ENCODE measurements at regions not wholly inside any gene's neighbourhood (a gene's known extent, or its start where the extent isn't known, plus 50 kb on each side); places are given as distances from the start of the nearest gene placed in this dataset.
A peak's percentile ranks its signal among the peaks of the same experiment; 100 is the strongest.

DNA sequence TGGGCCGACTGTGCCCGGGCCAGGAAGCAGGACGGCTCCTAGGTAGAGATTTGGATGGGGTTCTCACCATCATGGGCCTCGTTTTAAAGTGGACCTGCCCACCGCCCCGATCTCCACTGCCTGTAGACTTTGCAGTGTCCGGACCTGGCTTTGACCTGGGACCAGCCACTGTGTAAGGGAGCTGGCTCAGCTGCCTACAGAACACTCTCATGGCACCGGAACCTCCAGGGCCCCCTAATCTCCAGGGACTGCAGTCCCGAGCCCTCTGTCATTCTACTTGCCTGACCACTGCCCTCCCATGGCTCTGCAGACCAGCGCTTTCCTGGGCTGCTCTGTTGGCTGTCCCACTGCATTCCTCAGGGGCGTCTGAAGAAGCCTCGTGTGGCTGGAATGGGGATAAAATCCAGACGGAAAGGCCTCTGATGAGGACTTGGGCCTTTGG, 120.8 kb downstream of the GLI2 start:
- POLR2A ChIA-PET = no interaction called here
- H3K27ac ChIP-seq (ENCODE audit: low read depth, low read length) = no peak overlapping the region
- no peaks in the 10 kb centered on the region for H3K9me3 ChIP-seq (ENCODE audit: control insufficient read depth, insufficient read depth, low read length)
- CTCF ChIA-PET = interaction anchor here (0.6 to 2.0 kb wide), 5 partner anchors 11 to 221 kb away, joined by 3 to 10 read pairs (median 4); no protein-coding TSS in a partner anchor
- H3K27me3 ChIP-seq (ENCODE audit: control insufficient read depth, insufficient read depth, low read length) = no peaks in the 10 kb centered on the region
- no peak overlapping the region for H3K4me3 ChIP-seq (ENCODE audit: low read depth, low read length)
- no peak for DNase-seq (ENCODE audit: low read depth, low spot score)
- TF ChIP-seq, protein P1, sequence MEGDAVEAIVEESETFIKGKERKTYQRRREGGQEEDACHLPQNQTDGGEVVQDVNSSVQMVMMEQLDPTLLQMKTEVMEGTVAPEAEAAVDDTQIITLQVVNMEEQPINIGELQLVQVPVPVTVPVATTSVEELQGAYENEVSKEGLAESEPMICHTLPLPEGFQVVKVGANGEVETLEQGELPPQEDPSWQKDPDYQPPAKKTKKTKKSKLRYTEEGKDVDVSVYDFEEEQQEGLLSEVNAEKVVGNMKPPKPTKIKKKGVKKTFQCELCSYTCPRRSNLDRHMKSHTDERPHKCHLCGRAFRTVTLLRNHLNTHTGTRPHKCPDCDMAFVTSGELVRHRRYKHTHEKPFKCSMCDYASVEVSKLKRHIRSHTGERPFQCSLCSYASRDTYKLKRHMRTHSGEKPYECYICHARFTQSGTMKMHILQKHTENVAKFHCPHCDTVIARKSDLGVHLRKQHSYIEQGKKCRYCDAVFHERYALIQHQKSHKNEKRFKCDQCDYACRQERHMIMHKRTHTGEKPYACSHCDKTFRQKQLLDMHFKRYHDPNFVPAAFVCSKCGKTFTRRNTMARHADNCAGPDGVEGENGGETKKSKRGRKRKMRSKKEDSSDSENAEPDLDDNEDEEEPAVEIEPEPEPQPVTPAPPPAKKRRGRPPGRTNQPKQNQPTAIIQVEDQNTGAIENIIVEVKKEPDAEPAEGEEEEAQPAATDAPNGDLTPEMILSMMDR (IDR thresholded peaks at IDR 0.05; ENCODE audit: low read depth, low read length) = peak; percentile 57

DNA sequence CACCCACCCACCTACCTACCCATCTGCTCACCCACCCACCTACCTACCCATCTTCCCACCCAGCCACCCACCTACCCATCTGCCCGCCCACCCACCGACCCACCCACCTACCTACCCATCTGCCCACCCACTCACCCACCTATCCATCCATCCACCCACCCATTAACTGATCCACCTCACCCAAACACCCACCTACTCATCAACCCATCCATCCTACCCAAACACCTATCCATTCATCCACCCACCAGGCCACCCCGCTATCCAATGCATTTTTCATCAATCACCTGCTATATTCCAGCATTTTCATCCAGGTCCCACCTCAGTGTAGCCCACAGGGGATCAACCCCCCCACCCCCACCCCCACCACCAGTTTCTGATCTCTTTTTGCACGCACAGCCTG, 121.8 kb downstream of the GLI2 start:
- no peak for DNase-seq (ENCODE audit: low read depth, low spot score)
- no peak overlapping the region for H3K4me3 ChIP-seq (ENCODE audit: low read depth, low read length)
- ChIA-PET POLR2A (interaction anchor here (1.1 kb wide), 1 partner anchor 92 kb away, joined by 3 read pairs; no protein-coding TSS in a partner anchor), CTCF (interaction anchor here (0.5 to 2.0 kb wide), 6 partner anchors 10 to 214 kb away, joined by 3 to 10 read pairs (median 4); no protein-coding TSS in a partner anchor)
- H3K9me3 ChIP-seq (ENCODE audit: control insufficient read depth, insufficient read depth, low read length) = no peaks in the 10 kb centered on the region
- TF ChIP-seq, protein P1 (IDR thresholded peaks at IDR 0.05; ENCODE audit: low read depth, low read length) = no peak
- no peaks in the 10 kb centered on the region for H3K27me3 ChIP-seq (ENCODE audit: control insufficient read depth, insufficient read depth, low read length)
- H3K27ac ChIP-seq (ENCODE audit: low read depth, low read length) = no peak overlapping the region

DNA sequence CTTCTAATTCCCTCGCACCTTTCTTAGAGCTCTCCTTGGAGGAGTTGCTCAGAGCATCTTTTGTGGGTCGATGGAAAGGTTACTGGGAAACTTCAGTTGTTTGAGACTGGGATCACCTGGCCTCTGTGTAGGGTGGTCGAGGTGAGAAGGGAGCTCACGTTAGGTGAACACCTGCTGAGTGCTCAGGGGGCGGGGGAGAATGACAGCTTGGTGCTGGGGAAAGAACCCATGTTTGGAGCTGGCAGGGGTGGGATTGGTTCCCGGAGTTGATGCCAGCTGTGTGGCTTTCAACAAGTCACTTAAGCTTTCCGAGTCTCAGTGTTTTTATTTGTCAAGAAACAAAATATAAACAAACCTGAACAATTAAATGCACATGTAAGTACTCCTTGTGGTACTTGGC, 122.3 kb downstream of the GLI2 start:
- TF ChIP-seq, protein P1 (IDR thresholded peaks at IDR 0.05; ENCODE audit: low read depth, low read length) = no peak
- no peaks in the 10 kb centered on the region for H3K9me3 ChIP-seq (ENCODE audit: control insufficient read depth, insufficient read depth, low read length)
- no peak overlapping the region for H3K4me3 ChIP-seq (ENCODE audit: low read depth, low read length)
- DNase-seq (ENCODE audit: low read depth, low spot score) = no peak
- CTCF ChIA-PET = interaction anchor here (1.1 to 2.0 kb wide), 4 partner anchors 12 to 214 kb away, joined by 3 to 5 read pairs (median 3); no protein-coding TSS in a partner anchor
- no peaks in the 10 kb centered on the region for H3K27me3 ChIP-seq (ENCODE audit: control insufficient read depth, insufficient read depth, low read length)
- H3K27ac ChIP-seq (ENCODE audit: low read depth, low read length) = no peak overlapping the region
- POLR2A ChIA-PET = interaction anchor here (0.5 to 1.1 kb wide), 2 partner anchors 42 to 92 kb away, joined by 3 read pairs; no protein-coding TSS in a partner anchor

DNA sequence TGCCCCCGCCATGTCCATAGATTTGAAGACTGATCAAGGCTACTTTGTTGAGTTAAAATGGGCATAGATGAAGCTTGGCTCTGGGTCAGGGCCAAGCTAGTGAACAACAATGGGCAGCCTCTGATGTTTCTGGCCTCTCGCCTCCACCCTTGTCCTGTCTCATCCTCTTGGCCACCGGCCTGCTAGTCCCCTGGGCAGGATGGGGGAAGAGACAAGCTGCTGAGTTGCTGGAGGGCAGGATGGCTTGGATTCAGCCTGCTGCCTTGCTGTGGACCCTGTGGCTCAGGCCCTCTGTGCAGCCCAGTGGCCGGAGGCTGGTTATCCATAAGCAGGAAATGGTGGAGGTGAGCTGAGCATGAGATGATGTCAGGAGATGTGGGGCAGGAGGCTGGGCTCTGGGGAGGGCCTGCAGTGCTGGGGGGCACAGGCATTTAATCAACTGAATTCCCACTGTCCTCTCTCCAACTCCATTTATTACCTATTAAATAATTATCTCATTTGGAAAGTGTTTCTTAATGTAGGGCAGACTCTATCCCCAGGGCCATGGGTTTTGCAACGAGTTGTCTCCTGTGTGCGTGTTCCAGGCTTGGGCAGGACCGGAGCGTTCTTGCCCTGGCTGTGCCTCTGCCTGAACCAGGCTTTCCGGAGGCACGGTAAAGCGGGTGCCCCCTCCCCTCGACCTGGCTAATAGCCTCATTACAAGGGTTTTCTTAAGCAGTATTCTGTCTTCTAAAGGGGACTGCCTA, 122.9 kb downstream of the GLI2 start:
- no peaks in the 10 kb centered on the region for H3K9me3 ChIP-seq (ENCODE audit: control insufficient read depth, insufficient read depth, low read length)
- TF ChIP-seq, protein P1 (IDR thresholded peaks at IDR 0.05; ENCODE audit: low read depth, low read length) = no peak
- ChIA-PET POLR2A (interaction anchor here (0.5 to 1.1 kb wide), 2 partner anchors 42 to 93 kb away, joined by 3 read pairs; no protein-coding TSS in a partner anchor), CTCF (interaction anchor here (0.7 to 2.0 kb wide), 4 partner anchors 11 to 213 kb away, joined by 3 to 5 read pairs (median 4); no protein-coding TSS in a partner anchor)
- no peak overlapping the region for H3K4me3 ChIP-seq (ENCODE audit: low read depth, low read length)
- no peaks in the 10 kb centered on the region for H3K27me3 ChIP-seq (ENCODE audit: control insufficient read depth, insufficient read depth, low read length)
- no peak for DNase-seq (ENCODE audit: low read depth, low spot score)
- H3K27ac ChIP-seq (ENCODE audit: low read depth, low read length) = no peak overlapping the region

DNA sequence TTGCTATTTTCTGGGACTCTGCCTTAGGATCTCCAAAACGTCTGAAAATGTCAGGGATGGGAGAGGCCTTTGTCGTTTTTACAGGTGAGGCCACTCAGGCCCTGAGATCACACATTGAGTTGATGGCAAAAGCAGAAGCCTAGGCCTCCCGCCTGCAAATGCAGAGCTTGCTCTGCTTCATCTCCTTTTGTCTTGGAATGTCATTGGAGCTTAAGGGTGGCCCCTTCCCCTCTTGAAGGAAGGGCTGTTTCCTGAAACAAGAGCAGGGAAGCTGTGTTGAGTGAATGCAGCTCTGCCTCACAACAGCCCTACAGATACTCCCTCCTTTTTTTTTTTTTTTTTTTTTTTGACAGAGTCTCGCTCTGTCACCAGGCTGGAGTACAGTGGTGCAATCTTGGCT, 123.5 kb downstream of the GLI2 start:
- POLR2A ChIA-PET = no interaction called here
- no peaks in the 10 kb centered on the region for H3K27me3 ChIP-seq (ENCODE audit: control insufficient read depth, insufficient read depth, low read length)
- CTCF ChIA-PET = interaction anchor here (0.7 kb wide), 1 partner anchor 545 kb away, joined by 4 read pairs; no protein-coding TSS in a partner anchor
- DNase-seq (ENCODE audit: low read depth, low spot score) = no peak
- H3K4me3 ChIP-seq (ENCODE audit: low read depth, low read length) = no peak overlapping the region
- no peak overlapping the region for H3K27ac ChIP-seq (ENCODE audit: low read depth, low read length)
- TF ChIP-seq, protein P1 (IDR thresholded peaks at IDR 0.05; ENCODE audit: low read depth, low read length) = no peak
- no peaks in the 10 kb centered on the region for H3K9me3 ChIP-seq (ENCODE audit: control insufficient read depth, insufficient read depth, low read length)

Measured in AG04450 (cell line).